GM12873 (cell line): ENCODE measurements at regions not wholly inside any gene's neighbourhood (a gene's known extent, or its start where the extent isn't known, plus 50 kb on each side); places are given as distances from the start of the nearest gene placed in this dataset.

Experiments used
- CTCF ChIP-seq: IDR thresholded peaks from 2 replicates; pipeline ENCODE4 v1.5.1; 2012; ENCODE audit warnings: low read depth, mild to moderate bottlenecking, moderate library complexity, low read length, control low read depth; ENCODE audit not compliant: insufficient read depth; ENCODE audit errors: missing control alignments

GRCh38 chr4:181611946-181612600 lies 631.1 kb upstream of the TENM3 start:
- no peak for TF ChIP-seq CTCF

GRCh38 chr4:181613200-181613599 lies 630.0 kb upstream of the TENM3 start:
- TF ChIP-seq CTCF: no peak

- TF ChIP-seq CTCF: no peak
Measured at GRCh38 chr4:181618038-181618618, 625.1 kb upstream of the TENM3 start.

GRCh38 chr4:181618896-181619295 lies 624.3 kb upstream of the TENM3 start:
- no peak for TF ChIP-seq CTCF

GRCh38 chr4:181619651-181620050 lies 623.6 kb upstream of the TENM3 start:
- no peak for TF ChIP-seq CTCF

GRCh38 chr4:181637186-181638105 lies 605.8 kb upstream of the TENM3 start:
- TF ChIP-seq CTCF: no peak

GRCh38 chr4:181643466-181643865 lies 599.7 kb upstream of the TENM3 start:
- no peak for TF ChIP-seq CTCF
